ENCODE measurements at regions not wholly inside any gene's neighbourhood (a gene's known extent, or its start where the extent isn't known, plus 50 kb on each side); places are given as distances from the start of the nearest gene placed in this dataset.

- TF ChIP-seq CTCF (IDR thresholded peaks at IDR 0.05): no peak
- TF ChIP-seq POLR2A (IDR thresholded peaks at IDR 0.05): no peak
Observed at GRCh38 chr15:62607643-62608042, 434.9 kb upstream of the TPM1 start.

Measured in heart left ventricle (tissue), 13 donors.